ENCODE measurements at regions not wholly inside any gene's neighbourhood (a gene's known extent, or its start where the extent isn't known, plus 50 kb on each side); places are given as distances from the start of the nearest gene placed in this dataset.
A peak's percentile ranks its signal among the peaks of the same experiment; 100 is the strongest.

GRCh38 chr10:71080381-71081228 lies 131.8 kb upstream of the UNC5B start:
- Histone ChIP-seq H3K36me3 (no peaks in the 10 kb centered on the region), H3K4me3 (no peak overlapping the region), H3K9me3 (no peaks in the 10 kb centered on the region), H3K4me1 (peaks cover 0 to 4% (median under 1%) of the 10 kb centered on the region in 4 donors), H3K27me3 (no peaks in the 10 kb centered on the region), H3K27ac (no peak overlapping the region)
- intact Hi-C loops (cut with DNase I; ENCODE audit: low total_unique reads), result no loop called here
- no peak for TF ChIP-seq CTCF (IDR thresholded peaks at IDR 0.05)
- peak in 1 of 2 donors; percentile 55 for DNase-seq

GRCh38 chr10:71081229-71081560 lies 131.2 kb upstream of the UNC5B start:
- H3K27ac ChIP-seq, result no peak overlapping the region
- H3K36me3 ChIP-seq, result no peaks in the 10 kb centered on the region
- H3K9me3 ChIP-seq, result no peaks in the 10 kb centered on the region
- H3K4me1 ChIP-seq, result peaks cover 0 to 6% (median 2%) of the 10 kb centered on the region in 4 donors
- H3K4me3 ChIP-seq, result no peak overlapping the region
- intact Hi-C loops (cut with DNase I; ENCODE audit: low total_unique reads), result no loop called here
- TF ChIP-seq CTCF (IDR thresholded peaks at IDR 0.05), result no peak
- no peaks in the 10 kb centered on the region for H3K27me3 ChIP-seq
- DNase-seq, result no peak

GRCh38 chr10:71081912-71082311 lies 130.5 kb upstream of the UNC5B start:
- peak in 1 of 2 donors; percentile 41 for DNase-seq
- intact Hi-C loops (cut with DNase I; ENCODE audit: low total_unique reads), result no loop called here
- no peaks in the 10 kb centered on the region for H3K36me3 ChIP-seq
- H3K27me3 ChIP-seq, result no peaks in the 10 kb centered on the region
- TF ChIP-seq CTCF (IDR thresholded peaks at IDR 0.05), result no peak
- no peaks in the 10 kb centered on the region for H3K9me3 ChIP-seq
- H3K4me3 ChIP-seq, result no peak overlapping the region
- H3K4me1 ChIP-seq, result peaks cover 0 to 13% (median 3%) of the 10 kb centered on the region in 4 donors
- no peak overlapping the region for H3K27ac ChIP-seq

- H3K27me3 ChIP-seq, result no peaks in the 10 kb centered on the region
- no peaks in the 10 kb centered on the region for H3K9me3 ChIP-seq
- TF ChIP-seq CTCF (IDR thresholded peaks at IDR 0.05), result no peak
- H3K36me3 ChIP-seq, result no peaks in the 10 kb centered on the region
- intact Hi-C loops (cut with DNase I; ENCODE audit: low total_unique reads), result no loop called here
- no peak overlapping the region for H3K27ac ChIP-seq
- no peak for DNase-seq
- peaks cover 0 to 22% (median 1%) of the 10 kb centered on the region in 4 donors for H3K4me1 ChIP-seq
- H3K4me3 ChIP-seq, result no peak overlapping the region
Observed at GRCh38 chr10:71082960-71083715, 129.2 kb upstream of the UNC5B start.

GRCh38 chr10:71083716-71083975 lies 128.7 kb upstream of the UNC5B start:
- peaks cover 0 to 22% (median 1%) of the 10 kb centered on the region in 4 donors for H3K4me1 ChIP-seq
- H3K27ac ChIP-seq, result no peak overlapping the region
- intact Hi-C loops (cut with DNase I; ENCODE audit: low total_unique reads), result no loop called here
- H3K4me3 ChIP-seq, result no peak overlapping the region
- H3K36me3 ChIP-seq, result no peaks in the 10 kb centered on the region
- H3K27me3 ChIP-seq, result no peaks in the 10 kb centered on the region
- H3K9me3 ChIP-seq, result no peaks in the 10 kb centered on the region
- no peak for TF ChIP-seq CTCF (IDR thresholded peaks at IDR 0.05)
- peak in 1 of 2 donors; percentile 44 for DNase-seq
